Prostate gland (tissue), 2 donors: ENCODE measurements at regions not wholly inside any gene's neighbourhood (a gene's known extent, or its start where the extent isn't known, plus 50 kb on each side); places are given as distances from the start of the nearest gene placed in this dataset.

ENCODE experiments used
- POLR2AphosphoS5 ChIP-seq: sonication (generic); formaldehyde crosslinking; IDR thresholded peaks from one replicate; pipeline ENCODE4 v1.6.1; 2017; ENCODE audit warnings: antibody characterized with exemption
- TF ChIP-seq, protein P1 (sequence below), 4 experiments: fragments of 200-600 bp in 2 of 4; fragments of 450-650 bp in 2 of 4; sonication (generic) in 2 of 4; IDR thresholded peaks; 1 replicate in 3 of 4; 2 replicates in 1 of 4; pipeline ENCODE4 v1.5.1; 2016 to 2019; ENCODE audit warnings: antibody characterized with exemption in 4 of 4, mild to moderate bottlenecking in 2 of 4, moderate library complexity in 2 of 4

DNA sequence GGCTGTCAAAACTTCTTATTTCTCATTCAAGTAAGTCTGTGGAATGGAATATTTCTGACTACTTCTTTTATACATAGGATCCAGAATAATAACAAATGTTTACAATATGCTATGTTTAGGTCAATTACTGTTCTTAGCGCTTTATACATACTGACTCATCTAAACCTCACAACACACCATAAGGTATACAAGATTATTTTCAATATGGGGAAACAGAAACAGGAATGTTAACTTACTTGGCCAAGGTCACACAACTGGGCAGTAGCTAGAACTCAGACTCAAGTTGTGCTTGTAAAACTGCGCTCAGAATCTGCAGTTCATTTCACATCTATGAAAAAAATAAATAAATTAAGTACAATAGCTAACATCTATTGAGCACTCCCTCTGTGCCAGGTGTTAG lies 168.0 kb downstream of the GNAI1 start:
- TF ChIP-seq, protein P1, sequence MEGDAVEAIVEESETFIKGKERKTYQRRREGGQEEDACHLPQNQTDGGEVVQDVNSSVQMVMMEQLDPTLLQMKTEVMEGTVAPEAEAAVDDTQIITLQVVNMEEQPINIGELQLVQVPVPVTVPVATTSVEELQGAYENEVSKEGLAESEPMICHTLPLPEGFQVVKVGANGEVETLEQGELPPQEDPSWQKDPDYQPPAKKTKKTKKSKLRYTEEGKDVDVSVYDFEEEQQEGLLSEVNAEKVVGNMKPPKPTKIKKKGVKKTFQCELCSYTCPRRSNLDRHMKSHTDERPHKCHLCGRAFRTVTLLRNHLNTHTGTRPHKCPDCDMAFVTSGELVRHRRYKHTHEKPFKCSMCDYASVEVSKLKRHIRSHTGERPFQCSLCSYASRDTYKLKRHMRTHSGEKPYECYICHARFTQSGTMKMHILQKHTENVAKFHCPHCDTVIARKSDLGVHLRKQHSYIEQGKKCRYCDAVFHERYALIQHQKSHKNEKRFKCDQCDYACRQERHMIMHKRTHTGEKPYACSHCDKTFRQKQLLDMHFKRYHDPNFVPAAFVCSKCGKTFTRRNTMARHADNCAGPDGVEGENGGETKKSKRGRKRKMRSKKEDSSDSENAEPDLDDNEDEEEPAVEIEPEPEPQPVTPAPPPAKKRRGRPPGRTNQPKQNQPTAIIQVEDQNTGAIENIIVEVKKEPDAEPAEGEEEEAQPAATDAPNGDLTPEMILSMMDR (IDR thresholded peaks at IDR 0.05) = no peak
- no peak for TF ChIP-seq POLR2AphosphoS5
